ENCODE measurements at regions not wholly inside any gene's neighbourhood (a gene's known extent, or its start where the extent isn't known, plus 50 kb on each side); places are given as distances from the start of the nearest gene placed in this dataset.

DNA sequence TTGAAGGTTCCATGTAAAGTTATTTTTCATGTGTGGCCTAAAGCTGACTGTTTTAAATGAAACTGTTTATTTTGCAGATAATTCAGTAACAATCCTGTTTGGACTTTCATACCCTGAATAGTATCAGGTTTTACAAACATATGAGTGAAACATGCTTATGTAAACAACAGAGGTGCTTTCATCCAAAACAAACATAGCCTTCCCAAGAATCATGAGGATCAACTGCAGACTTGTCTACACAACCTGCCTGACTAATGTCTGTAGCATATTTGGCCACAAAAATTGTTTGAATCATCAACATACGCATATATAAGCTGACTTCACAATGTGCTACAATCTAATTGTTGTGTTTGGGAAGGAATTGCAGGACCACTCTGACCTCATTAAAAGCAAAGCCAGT is 190.4 kb downstream of the DIPK2A start:
- H3K27me3 ChIP-seq (ENCODE audit: control insufficient read depth, low read length): no peaks in the 10 kb centered on the region
- no peak overlapping the region for H3K27ac ChIP-seq (ENCODE audit: low read depth, low read length)
- H4K20me1 ChIP-seq (ENCODE audit: control insufficient read depth, insufficient read depth, low read depth, low read length): no peaks in the 10 kb centered on the region
- no peak overlapping the region for H3K4me2 ChIP-seq (ENCODE audit: low read length)
- H3K4me3 ChIP-seq (ENCODE audit: low read length): no peak overlapping the region
- no peaks in the 10 kb centered on the region for H3K36me3 ChIP-seq (ENCODE audit: control insufficient read depth, low read length)
- H3F3A ChIP-seq (ENCODE audit: control insufficient read depth, insufficient read depth): no peaks in the 10 kb centered on the region
- H3K79me2 ChIP-seq (ENCODE audit: control insufficient read depth, low read length): no peaks in the 10 kb centered on the region
- H3K4me1 ChIP-seq (ENCODE audit: control insufficient read depth, low read length): no peaks in the 10 kb centered on the region
- no peaks in the 10 kb centered on the region for H3K9me2 ChIP-seq (replicated peaks; ENCODE audit: control insufficient read depth, low read length)
- no peak for TF ChIP-seq EZH2phosphoT487 (IDR thresholded peaks at IDR 0.05; ENCODE audit: borderline replicate concordance, low read length)
- TF ChIP-seq, protein P1, sequence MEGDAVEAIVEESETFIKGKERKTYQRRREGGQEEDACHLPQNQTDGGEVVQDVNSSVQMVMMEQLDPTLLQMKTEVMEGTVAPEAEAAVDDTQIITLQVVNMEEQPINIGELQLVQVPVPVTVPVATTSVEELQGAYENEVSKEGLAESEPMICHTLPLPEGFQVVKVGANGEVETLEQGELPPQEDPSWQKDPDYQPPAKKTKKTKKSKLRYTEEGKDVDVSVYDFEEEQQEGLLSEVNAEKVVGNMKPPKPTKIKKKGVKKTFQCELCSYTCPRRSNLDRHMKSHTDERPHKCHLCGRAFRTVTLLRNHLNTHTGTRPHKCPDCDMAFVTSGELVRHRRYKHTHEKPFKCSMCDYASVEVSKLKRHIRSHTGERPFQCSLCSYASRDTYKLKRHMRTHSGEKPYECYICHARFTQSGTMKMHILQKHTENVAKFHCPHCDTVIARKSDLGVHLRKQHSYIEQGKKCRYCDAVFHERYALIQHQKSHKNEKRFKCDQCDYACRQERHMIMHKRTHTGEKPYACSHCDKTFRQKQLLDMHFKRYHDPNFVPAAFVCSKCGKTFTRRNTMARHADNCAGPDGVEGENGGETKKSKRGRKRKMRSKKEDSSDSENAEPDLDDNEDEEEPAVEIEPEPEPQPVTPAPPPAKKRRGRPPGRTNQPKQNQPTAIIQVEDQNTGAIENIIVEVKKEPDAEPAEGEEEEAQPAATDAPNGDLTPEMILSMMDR (IDR thresholded peaks at IDR 0.05; ENCODE audit: low read depth, low read length, poor library complexity, severe bottlenecking): no peak
- H3K9me3 ChIP-seq (ENCODE audit: control insufficient read depth, insufficient read depth, low read length): no peaks in the 10 kb centered on the region

DNA sequence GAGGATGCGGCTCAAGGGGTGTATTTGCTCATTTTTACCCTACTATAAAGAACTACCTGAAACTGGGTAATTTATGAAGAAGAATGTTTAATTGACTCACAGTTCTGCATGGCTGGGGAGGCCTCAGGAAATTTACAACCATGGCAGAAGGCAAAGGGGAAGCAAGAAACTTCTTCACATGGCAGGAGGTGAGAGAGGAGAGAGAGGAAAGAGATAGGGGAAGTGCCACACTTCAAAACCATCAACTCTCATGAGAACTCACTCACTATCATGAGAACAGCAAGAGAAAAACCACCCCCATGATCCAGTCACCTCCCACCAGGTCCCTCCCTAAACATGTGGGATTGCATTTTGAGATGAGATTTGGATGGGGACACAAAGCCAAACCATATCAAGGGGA is 192.7 kb downstream of the DIPK2A start:
- H3K4me1 ChIP-seq (ENCODE audit: control insufficient read depth, low read length): no peaks in the 10 kb centered on the region
- no peak overlapping the region for H3K27ac ChIP-seq (ENCODE audit: low read depth, low read length)
- no peaks in the 10 kb centered on the region for H3K36me3 ChIP-seq (ENCODE audit: control insufficient read depth, low read length)
- no peak overlapping the region for H3K4me3 ChIP-seq (ENCODE audit: low read length)
- TF ChIP-seq EZH2phosphoT487 (IDR thresholded peaks at IDR 0.05; ENCODE audit: borderline replicate concordance, low read length): no peak
- TF ChIP-seq, protein P1 (IDR thresholded peaks at IDR 0.05; ENCODE audit: low read depth, low read length, poor library complexity, severe bottlenecking): no peak
- H4K20me1 ChIP-seq (ENCODE audit: control insufficient read depth, insufficient read depth, low read depth, low read length): no peaks in the 10 kb centered on the region
- no peaks in the 10 kb centered on the region for H3K27me3 ChIP-seq (ENCODE audit: control insufficient read depth, low read length)
- no peak overlapping the region for H3K4me2 ChIP-seq (ENCODE audit: low read length)
- no peaks in the 10 kb centered on the region for H3K79me2 ChIP-seq (ENCODE audit: control insufficient read depth, low read length)
- H3F3A ChIP-seq (ENCODE audit: control insufficient read depth, insufficient read depth): no peaks in the 10 kb centered on the region
- no peaks in the 10 kb centered on the region for H3K9me3 ChIP-seq (ENCODE audit: control insufficient read depth, insufficient read depth, low read length)
- no peaks in the 10 kb centered on the region for H3K9me2 ChIP-seq (replicated peaks; ENCODE audit: control insufficient read depth, low read length)

GRCh38 chr3:144165482-144165881 is 193.9 kb downstream of the DIPK2A start:
- H3K9me2 ChIP-seq (replicated peaks; ENCODE audit: control insufficient read depth, low read length): no peaks in the 10 kb centered on the region
- H3K36me3 ChIP-seq (ENCODE audit: control insufficient read depth, low read length): no peaks in the 10 kb centered on the region
- no peaks in the 10 kb centered on the region for H3K79me2 ChIP-seq (ENCODE audit: control insufficient read depth, low read length)
- no peak overlapping the region for H3K4me3 ChIP-seq (ENCODE audit: low read length)
- no peaks in the 10 kb centered on the region for H3K27me3 ChIP-seq (ENCODE audit: control insufficient read depth, low read length)
- H3F3A ChIP-seq (ENCODE audit: control insufficient read depth, insufficient read depth): no peaks in the 10 kb centered on the region
- H3K4me2 ChIP-seq (ENCODE audit: low read length): no peak overlapping the region
- no peak overlapping the region for H3K27ac ChIP-seq (ENCODE audit: low read depth, low read length)
- TF ChIP-seq EZH2phosphoT487 (IDR thresholded peaks at IDR 0.05; ENCODE audit: borderline replicate concordance, low read length): no peak
- TF ChIP-seq, protein P1 (IDR thresholded peaks at IDR 0.05; ENCODE audit: low read depth, low read length, poor library complexity, severe bottlenecking): no peak
- no peaks in the 10 kb centered on the region for H3K4me1 ChIP-seq (ENCODE audit: control insufficient read depth, low read length)
- H3K9me3 ChIP-seq (ENCODE audit: control insufficient read depth, insufficient read depth, low read length): no peaks in the 10 kb centered on the region
- no peaks in the 10 kb centered on the region for H4K20me1 ChIP-seq (ENCODE audit: control insufficient read depth, insufficient read depth, low read depth, low read length)

DNA sequence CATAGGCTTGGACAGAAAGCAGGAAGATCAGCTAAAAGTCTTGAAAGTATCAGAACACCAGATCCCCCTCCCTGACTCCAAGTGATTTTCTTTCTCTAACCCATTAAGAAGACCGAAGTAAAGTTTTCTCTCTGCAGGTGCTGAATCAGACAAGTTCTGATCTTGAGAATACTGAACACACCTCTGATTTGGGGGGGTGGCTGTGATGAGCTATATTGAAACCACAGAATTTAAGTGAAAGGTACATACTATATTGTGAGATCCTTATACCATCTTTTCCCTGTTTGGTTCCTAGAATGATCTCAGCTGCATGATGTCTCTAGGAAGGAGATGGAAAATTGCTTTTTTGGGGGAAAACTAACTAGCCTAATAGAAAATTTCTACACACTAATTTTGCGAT is 196.0 kb downstream of the DIPK2A start:
- H3K27me3 ChIP-seq (ENCODE audit: control insufficient read depth, low read length): no peaks in the 10 kb centered on the region

More for the DNA sequence above, 196.0 kb downstream of the DIPK2A start:
- Histone ChIP-seq H3K79me2 (ENCODE audit: control insufficient read depth, low read length) (no peaks in the 10 kb centered on the region), H3K9me3 (ENCODE audit: control insufficient read depth, insufficient read depth, low read length) (no peaks in the 10 kb centered on the region), H3K4me2 (ENCODE audit: low read length) (no peak overlapping the region), H3F3A (ENCODE audit: control insufficient read depth, insufficient read depth) (no peaks in the 10 kb centered on the region), H3K4me1 (ENCODE audit: control insufficient read depth, low read length) (no peaks in the 10 kb centered on the region), H4K20me1 (ENCODE audit: control insufficient read depth, insufficient read depth, low read depth, low read length) (no peaks in the 10 kb centered on the region), H3K27ac (ENCODE audit: low read depth, low read length) (no peak overlapping the region), H3K36me3 (ENCODE audit: control insufficient read depth, low read length) (no peaks in the 10 kb centered on the region), H3K9me2 (replicated peaks; ENCODE audit: control insufficient read depth, low read length) (no peaks in the 10 kb centered on the region), H3K4me3 (ENCODE audit: low read length) (no peak overlapping the region)
- TF ChIP-seq, protein P1 (IDR thresholded peaks at IDR 0.05; ENCODE audit: low read depth, low read length, poor library complexity, severe bottlenecking): no peak
- no peak for TF ChIP-seq EZH2phosphoT487 (IDR thresholded peaks at IDR 0.05; ENCODE audit: borderline replicate concordance, low read length)

All from DOHH2 (cell line).